GM23338 (cell line): ENCODE measurements at regions not wholly inside any gene's neighbourhood (a gene's known extent, or its start where the extent isn't known, plus 50 kb on each side); places are given as distances from the start of the nearest gene placed in this dataset.

Experiments used
- CREB1 ChIP-seq: fragments of 250-450 bp; sonication (Bioruptor Pico); IDR thresholded peaks from 2 replicates; pipeline ENCODE4 v1.5.0; 2020; ENCODE audit warnings: low read depth, mild to moderate bottlenecking, moderate library complexity
- CTCF ChIP-seq, 2 experiments: fragments of 200-600 bp in 1 of 2; sonication (generic) in 1 of 2; conservative IDR thresholded peaks; 2 replicates each; pipeline versions ENCODE4 v1.5.1 to v1.6.1; 2016 to 2017; ENCODE audit warnings: antibody characterized with exemption in 2 of 2, low read depth in 2 of 2, mild to moderate bottlenecking in 2 of 2, moderate library complexity in 1 of 2
- ETS1 ChIP-seq: IDR thresholded peaks from 2 replicates; pipeline ENCODE4 v1.6.1; 2016; ENCODE audit warnings: antibody characterized with exemption
- EZH2 ChIP-seq: fragments of 200-600 bp; sonication (generic); IDR thresholded peaks from one replicate; pipeline ENCODE4 v1.8.0; 2017; ENCODE audit warnings: antibody characterized with exemption, mild to moderate bottlenecking, low read depth; ENCODE audit not compliant: unreplicated experiment
- EZH2phosphoT487 ChIP-seq: fragments of 200-600 bp; sonication (generic); IDR thresholded peaks from one replicate; pipeline ENCODE4 v1.8.1; 2018; ENCODE audit warnings: antibody characterized with exemption; ENCODE audit not compliant: unreplicated experiment
- JUNB ChIP-seq: IDR thresholded peaks from one replicate; pipeline ENCODE4 v1.6.1; 2016; ENCODE audit warnings: antibody characterized with exemption; ENCODE audit not compliant: unreplicated experiment
- NANOG ChIP-seq: IDR thresholded peaks from 2 replicates; pipeline ENCODE4 v1.6.1; 2016; ENCODE audit warnings: antibody characterized with exemption, borderline replicate concordance
- POLR2AphosphoS5 ChIP-seq: IDR thresholded peaks from 2 replicates; pipeline ENCODE4 v1.6.1; 2016; ENCODE audit warnings: antibody characterized with exemption, low read depth
- REST ChIP-seq: IDR thresholded peaks from one replicate; pipeline ENCODE4 v1.6.1; 2018; ENCODE audit warnings: antibody characterized with exemption; ENCODE audit not compliant: unreplicated experiment
- STAT1 ChIP-seq: IDR thresholded peaks from one replicate; pipeline ENCODE4 v1.6.1; 2016; ENCODE audit warnings: antibody characterized with exemption; ENCODE audit not compliant: unreplicated experiment
- ZNF114 ChIP-seq: fragments of 250-450 bp; sonication (Bioruptor Pico); IDR thresholded peaks from 2 replicates; pipeline ENCODE4 v1.5.0; 2020; ENCODE audit warnings: mild to moderate bottlenecking, moderate library complexity
- ZNF331 ChIP-seq: fragments of 250-450 bp; sonication (Bioruptor Pico); IDR thresholded peaks from 2 replicates; pipeline ENCODE4 v1.5.0; 2020; ENCODE audit warnings: low read depth, mild to moderate bottlenecking, moderate library complexity
- ZNF462 ChIP-seq: fragments of 250-450 bp; sonication (Bioruptor Pico); IDR thresholded peaks from 2 replicates; pipeline ENCODE4 v1.5.0; 2020; ENCODE audit warnings: mild to moderate bottlenecking, moderate library complexity

- TF ChIP-seq CTCF (conservative IDR thresholded peaks at IDR 0.05; ENCODE audit: low read depth in 2 of 2): no peak
- no peak for TF ChIP-seq POLR2AphosphoS5
- no peak for TF ChIP-seq EZH2
- TF ChIP-seq ZNF331 (CRISPR knock-in tag): no peak
- no peak for TF ChIP-seq EZH2phosphoT487
- no peak for TF ChIP-seq ETS1
- no peak for TF ChIP-seq REST
- no peak for TF ChIP-seq STAT1
- no peak for TF ChIP-seq CREB1
- no peak for TF ChIP-seq ZNF462
- no peak for TF ChIP-seq NANOG
- TF ChIP-seq ZNF114 (CRISPR knock-in tag): no peak
- no peak for TF ChIP-seq JUNB
Observed at GRCh38 chr5:71789746-71790145, 70.7 kb downstream of the CARTPT start.
